ENCODE measurements at regions not wholly inside any gene's neighbourhood (a gene's known extent, or its start where the extent isn't known, plus 50 kb on each side); places are given as distances from the start of the nearest gene placed in this dataset.

- TF ChIP-seq CTCF (IDR thresholded peaks at IDR 0.05) (no peak), POLR2A (IDR thresholded peaks at IDR 0.05) (no peak)
Measured at GRCh38 chr2:129135017-129135416, 816.3 kb upstream of the HS6ST1 start.

All from testis (tissue), 2 donors.